Mammary epithelial cell (primary cell): ENCODE measurements at regions not wholly inside any gene's neighbourhood (a gene's known extent, or its start where the extent isn't known, plus 50 kb on each side); places are given as distances from the start of the nearest gene placed in this dataset.

Experiments used
- CTCF ChIP-seq, 2 donors: IDR thresholded peaks in 1 of 2; conservative IDR thresholded peaks in 1 of 2; 2 replicates each; pipeline ENCODE4 v1.5.1; 2011 to 2012; ENCODE audit warnings: inconsistent platforms in 2 of 2, low read length in 2 of 2, mild to moderate bottlenecking in 2 of 2, control low read depth in 1 of 2, low read depth in 1 of 2; ENCODE audit not compliant: insufficient read depth in 1 of 2; ENCODE audit errors: extremely low read depth in 1 of 2
- EZH2 ChIP-seq: IDR thresholded peaks from 2 replicates; pipeline ENCODE4 v1.6.1; 2012; ENCODE audit warnings: low read length, inconsistent platforms, borderline replicate concordance

- TF ChIP-seq EZH2 = no peak
- TF ChIP-seq CTCF (conservative IDR thresholded peaks at IDR 0.05 in 1 of 2, IDR thresholded peaks at IDR 0.05 in 1 of 2; ENCODE audit: extremely low read depth in 1 of 2, insufficient read depth in 1 of 2, low read depth in 1 of 2, low read length in 2 of 2) = no peak
Observed at GRCh38 chr1:194372266-194372665, 1185.9 kb upstream of the B3GALT2 start.
